Stimulated activated CD8-positive, alpha-beta memory T cell treated with anti-CD3 and anti-CD28 coated beads, Interleukin-7, amount 100 ng/mL, for 4 hours (primary cell): ENCODE measurements at regions not wholly inside any gene's neighbourhood (a gene's known extent, or its start where the extent isn't known, plus 50 kb on each side); places are given as distances from the start of the nearest gene placed in this dataset.
"Not testable (repeated sequence)": the region's sequence is repeated elsewhere in the genome, so short reads cannot be mapped to it uniquely, and the experiment has no call there.

Experiments
- DNase-seq, 2 donors: peaks; one replicate each; pipeline ENCODE4 v3.0.0-alpha.2; 2020; ENCODE audit warnings: low read depth in 2 of 2

DNA sequence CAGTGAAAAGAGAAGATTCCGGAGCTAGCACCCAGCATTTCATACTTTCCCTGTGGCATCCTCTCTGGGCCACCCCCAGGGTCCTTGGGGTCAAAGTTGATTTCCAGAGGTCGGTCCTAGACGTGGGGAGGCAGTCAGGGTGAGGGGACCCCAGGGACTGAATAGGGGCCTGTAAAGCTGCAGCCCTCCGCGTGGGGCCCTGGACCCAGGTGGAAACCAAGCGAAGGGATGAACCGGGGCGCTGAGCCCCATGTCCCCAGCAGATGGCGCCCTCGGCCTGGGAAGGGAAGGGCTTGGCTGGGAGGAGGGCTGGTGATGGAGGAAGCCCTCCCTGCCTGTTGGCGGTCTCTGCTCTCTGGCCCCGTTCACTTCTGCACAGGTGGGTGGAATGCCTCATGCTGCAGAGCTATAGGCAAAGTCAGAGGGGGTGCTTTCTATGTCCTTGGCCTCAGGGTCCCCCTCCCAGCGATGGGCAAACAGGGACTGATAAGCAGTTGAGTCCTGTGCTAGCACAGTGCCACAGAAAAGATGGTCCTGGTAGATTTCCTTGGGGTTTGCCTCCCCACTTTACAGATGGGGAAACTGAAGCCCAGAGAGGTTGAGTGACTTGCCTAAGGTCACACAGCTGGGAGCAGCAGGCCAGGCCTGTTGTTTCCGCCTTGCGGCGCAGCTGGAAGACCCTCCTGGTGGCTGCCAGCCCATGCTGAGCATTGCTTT is 163.4 kb upstream of the CIBAR2 start:
- DNase-seq, result peak; percentile 16 to 30

DNA sequence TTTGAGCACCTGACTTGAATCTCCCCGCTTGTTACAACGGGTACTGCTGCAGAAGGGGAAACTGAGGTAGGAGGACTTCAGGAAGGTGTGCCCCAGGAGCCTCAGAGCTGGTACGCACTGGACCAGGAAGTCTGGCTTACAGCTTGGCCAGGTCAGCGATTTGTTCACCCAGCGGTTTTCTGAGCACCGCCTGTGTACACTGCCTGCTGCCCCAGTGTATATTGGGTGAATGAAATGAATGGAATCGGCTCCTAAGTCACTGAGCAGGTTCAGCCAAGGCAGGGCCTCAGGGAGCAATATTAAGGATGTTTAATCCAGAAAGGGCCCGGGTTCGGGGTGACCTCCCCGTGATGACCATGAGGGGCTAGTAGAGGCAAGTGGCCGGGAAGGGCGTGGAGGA is 164.0 kb upstream of the CIBAR2 start:
- no peak for DNase-seq

DNA sequence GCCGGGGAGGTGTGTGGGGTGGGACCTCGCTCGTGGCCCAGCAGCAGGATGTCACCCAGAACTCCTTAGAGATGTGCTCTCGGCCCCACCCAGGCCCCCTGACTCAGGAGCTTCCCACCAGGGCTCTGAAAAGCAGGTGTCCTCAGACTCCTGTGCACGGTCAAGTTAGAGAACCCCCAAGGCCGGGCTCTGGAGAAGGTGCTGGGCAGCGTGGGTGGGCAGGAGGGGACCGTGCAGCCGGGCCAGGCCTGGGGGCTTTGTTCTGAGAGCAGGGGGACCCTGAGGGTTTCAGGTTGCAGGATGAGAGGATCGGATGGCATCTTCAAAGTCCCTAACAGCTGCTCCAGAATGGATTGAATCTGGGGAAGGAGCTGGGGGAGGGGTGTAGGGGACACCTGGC is 164.4 kb upstream of the CIBAR2 start:
- no peak for DNase-seq

DNA sequence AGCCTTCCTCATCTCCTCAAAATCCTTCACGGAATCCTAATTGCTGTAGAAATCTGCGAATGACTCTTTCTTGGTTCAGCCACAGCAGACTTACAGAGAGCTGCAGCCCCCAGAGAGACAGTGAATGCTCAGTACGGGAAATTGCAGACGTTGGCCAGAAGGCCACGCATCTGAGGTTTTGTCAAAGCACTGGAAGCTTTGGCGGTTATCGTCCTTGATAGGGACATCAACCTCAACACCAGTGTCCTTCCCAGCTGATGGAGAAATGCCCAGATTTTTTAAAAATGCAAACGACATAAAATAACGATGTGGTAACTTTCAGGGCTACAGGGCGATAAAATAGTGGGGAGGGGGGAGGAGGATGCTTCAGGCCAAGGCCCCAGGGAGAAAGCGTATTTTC is 166.6 kb upstream of the CIBAR2 start:
- no peak for DNase-seq

DNA sequence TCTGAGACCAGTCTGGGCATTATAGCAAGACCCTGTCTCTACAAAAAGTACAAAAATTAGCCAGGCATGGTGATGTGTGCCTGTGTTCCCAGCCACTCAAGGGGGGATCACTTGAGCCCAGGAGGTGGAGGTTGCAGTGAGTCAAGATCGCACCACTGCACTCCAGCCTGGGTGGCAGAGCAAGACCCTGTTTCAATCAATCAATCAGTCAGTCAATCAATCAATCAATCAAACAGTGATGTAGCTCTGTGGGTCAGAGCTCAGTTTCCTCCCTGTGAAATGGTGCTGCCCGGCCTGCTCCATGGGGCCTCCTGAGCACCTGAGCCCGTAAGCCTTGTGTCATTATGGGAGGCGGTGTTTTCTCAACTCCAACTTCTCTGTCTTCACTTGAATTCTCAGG is 167.1 kb upstream of the CIBAR2 start:
- DNase-seq, result no peak

DNA sequence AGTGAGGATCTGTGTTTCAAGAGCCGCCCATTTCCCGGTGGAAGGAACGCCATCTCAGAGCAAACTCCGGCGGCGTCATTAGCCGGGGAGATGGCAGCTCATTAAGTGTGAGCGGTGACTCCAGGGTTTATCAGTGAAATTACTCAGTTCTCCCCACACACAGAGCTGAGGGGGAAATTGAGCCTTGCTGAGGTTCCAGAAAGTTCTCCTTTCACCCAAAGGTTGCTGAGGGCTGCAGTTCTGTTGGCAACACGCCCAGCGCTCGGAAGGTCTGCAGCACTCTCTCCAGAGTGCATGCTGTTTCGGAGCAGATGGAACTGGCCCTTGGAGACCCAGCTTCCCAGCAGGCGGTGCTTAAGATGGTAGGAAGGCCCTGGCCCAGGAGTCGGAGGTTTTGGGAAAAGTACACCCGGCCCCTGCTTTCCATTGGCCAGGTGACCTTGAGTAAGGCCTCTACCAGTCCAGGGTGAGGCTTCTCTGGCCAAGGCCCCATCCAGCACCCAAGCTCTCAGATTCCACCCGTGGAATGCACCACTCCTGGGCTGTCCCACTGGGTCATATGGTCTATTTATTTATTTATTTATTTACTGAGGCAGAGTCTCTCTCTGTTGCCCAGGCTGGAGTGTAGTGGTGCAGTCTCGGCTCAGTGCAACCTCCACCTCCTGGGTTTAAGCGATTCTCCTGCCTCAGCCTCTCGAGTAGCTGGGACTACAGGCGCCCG is 167.7 kb upstream of the CIBAR2 start:
- DNase-seq, result no peak

DNA sequence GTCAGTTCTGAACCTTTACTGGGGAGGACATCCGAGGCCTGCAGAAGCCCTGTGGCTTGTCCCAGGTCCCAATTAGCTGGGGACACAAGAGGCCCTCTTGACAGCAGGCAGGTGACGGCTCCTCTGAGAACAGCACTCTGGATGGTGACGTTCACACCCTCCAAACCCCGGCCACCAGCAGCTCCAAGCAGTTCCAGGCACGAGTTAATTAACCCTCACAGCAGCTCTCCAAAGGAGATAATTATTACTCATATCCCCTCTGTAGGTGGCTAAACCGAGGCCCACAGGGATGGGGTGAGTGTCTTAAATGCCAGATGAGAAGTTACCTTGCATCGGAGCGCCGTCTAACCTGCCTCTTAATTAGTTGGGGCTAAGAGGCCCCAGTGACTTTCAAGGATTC is 168.9 kb upstream of the CIBAR2 start:
- DNase-seq, result no peak

DNA sequence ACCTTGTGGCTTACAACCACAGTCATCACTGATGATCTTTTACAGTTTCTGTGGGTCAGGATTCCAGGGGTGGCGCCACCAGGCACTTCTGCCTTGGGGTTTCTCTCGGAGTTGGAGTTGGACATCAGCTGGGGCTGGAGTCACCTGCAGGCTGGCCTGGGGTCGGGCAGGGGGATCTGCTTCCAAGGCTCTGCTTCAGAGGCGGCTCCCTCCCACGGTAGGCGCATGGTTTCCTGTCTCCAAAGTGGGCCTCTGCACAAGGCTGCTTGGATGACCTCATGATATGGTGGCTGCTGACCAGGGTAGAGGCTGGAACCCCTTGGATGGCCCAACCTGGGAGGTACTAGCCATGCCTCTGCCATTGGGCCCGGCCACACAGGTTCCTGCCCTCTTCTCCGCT is 170.6 kb upstream of the CIBAR2 start:
- DNase-seq, result no peak

DNA sequence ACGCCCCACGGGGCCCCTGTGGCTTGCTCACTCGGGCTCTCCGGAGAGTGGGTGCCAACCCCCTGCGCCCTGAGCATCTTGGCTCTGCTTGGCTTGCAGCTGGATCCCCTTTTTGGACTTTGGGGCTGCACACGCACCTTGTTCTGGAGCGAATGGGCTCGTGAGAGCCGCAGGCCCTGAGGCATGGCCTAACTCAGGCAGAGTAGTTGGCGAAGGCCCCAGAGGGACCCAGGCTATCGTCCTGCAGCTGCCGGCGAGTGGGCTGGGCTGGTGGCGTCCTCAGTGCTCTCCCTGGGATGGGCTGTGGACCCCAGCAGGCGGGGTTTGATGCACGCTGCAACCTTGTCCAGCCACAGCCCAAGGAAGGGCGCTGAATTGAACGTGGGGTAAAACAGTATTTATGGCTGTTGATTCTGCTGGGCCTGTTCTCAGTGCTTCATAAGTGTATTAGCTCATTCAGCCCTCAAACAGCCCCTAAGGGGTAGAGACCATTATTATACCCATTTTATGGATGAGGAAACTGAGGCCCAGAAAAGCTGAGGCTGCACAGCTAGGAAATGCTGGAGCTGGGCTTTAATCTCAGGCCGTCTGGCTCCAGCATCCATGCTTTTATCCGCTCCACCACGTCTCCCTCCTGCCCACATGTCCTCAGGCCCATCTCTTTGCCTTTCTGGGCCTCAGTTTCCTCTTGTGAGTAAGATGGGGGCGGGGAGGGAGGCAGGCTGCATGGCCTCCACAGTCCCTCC is 171.2 kb upstream of the CIBAR2 start:
- no peak for DNase-seq

DNA sequence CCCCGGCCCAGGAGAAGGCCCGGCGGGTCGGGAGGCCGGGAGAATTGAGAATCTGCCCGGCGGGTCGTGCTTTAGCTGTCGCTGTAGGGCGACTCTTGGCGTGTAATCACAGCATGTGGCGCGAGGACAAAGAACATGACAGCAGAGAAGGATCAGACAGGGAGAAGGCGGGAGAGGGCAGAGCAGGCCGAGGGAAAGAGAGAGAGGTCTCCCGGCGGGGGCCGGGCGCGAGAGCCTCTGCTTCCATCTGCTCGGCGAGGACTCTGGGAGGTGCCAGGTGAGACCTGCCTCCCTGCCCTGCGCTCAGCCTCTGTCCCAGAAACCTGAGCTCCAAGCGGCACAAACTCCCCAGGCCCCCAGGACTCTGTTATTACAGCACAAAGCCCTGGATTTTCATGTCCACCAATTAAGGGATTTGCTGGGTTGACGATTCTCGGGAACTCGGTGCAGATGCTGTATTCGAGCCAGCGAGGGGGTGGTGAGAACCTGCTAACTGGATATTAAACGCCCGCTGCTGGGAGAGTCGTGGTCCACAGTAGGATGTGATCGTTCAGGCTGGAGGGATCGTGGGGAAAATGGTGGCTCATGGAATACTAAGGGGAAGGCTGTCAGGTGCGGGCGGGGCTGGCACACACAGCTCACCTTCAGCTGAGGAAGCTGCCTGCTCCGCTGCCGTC is 172.0 kb upstream of the CIBAR2 start:
- DNase-seq, result no peak

DNA sequence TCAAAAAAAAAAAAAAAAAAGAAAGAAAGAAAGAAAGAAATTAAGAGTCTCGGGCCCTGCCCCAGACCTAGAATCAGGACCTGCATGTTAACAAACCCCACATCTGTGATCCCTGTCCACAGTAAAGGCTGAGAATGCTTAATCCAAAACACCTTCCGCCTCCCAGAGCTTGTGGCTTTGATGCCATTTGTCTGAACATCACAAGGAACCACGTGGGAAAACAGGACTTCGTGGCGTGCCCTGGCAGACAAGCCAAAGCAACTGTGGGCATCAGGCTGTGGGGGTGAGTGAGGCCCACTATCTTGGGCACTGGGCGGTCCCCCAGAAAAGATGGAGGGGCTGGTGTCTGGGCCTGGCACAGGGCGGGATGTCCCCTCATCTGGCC is 173.4 kb upstream of the CIBAR2 start:
- no peak for DNase-seq

DNA sequence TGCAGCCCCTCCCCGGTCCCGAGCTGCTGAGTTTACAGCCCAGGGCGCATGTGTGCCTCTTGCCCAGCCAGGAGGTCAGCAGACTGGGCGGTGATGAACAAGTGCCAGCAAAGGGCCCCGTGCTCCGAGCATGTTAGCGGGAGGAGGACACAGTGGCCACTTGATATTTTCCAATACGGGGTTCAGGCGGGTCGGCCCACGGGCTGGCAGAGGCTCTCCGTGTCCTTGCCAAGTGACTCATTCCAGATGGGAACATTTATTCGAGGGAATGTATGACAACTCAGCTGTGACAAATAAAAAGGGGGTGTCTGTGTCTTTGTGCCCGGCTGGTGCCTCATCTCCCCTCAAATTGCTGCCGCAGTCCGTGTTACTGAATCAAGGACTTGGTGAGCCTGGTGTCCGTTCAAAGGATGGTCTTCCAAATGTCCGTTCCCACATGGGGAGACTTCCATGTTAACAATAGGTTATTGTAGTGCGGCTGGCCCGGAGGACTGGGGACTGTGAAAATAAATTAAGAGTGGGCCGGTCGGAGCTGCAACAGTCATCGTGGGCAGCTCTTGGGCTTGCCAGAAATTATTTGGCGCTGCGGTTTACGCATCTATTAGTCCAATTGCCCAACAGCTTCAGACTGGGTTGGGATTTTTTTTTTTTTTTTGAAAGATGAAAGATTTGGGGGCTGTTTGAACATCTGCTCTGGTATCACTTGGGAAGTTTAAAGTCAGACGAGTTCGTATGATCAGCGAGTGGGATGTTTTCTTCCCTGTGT is 174.0 kb upstream of the CIBAR2 start:
- DNase-seq, result no peak

DNA sequence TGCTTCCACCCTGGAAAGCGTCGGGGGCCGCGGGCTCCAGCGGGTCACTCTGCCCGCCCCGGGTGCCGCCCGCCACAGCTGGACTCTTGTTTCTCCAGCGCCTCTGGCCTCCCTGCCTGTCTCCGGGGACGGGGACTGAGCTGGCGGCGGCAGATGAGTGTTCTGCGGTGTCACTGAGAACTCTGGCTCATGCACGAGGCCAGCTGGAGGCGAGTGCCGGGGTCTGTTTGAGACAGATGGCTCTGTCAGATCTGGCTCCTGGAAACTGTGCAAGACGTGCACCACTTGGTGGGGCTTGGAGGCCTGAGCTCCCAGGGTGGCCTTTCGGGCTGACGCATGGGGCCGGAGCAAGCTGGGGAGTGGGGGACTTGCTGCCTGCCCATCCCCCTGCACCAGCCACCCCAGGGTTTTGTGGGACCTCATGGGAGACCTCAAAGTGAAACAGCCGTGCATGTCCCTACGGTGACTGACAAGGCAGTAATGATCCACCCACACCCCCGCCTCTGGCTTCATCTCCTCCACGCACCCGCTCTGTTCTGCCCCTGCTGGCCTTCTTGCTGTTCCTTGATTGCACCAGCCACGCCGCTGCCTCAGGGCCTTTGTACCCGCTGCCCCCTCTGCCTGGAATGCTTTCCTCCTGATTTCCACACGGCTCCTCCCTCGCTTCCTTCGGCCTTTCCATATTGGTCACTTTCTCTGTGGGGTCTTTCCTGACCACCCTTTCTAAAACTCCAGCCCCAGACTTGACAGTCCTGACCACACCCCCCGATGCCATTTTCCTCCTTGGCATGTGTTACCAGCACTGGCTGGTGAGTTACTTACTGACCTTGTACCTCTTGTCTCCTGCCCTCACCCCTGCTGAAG is 174.9 kb upstream of the CIBAR2 start:
- DNase-seq, result no peak

DNA sequence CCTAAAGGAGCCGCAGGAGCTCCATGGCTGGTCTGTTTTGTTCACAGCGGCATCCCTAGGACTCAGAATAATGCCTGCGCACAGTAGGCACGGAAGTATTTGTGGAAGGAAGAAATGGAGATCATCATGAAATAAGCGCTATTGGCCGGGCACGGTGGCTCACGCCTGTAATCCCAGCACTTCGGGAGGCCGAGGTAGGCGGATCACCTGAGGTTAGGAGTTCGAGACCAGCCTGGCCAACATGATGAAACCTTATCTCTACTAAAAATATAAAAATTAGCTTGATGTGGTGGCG is 175.5 kb upstream of the CIBAR2 start:
- not testable (repeated sequence) for DNase-seq

DNA sequence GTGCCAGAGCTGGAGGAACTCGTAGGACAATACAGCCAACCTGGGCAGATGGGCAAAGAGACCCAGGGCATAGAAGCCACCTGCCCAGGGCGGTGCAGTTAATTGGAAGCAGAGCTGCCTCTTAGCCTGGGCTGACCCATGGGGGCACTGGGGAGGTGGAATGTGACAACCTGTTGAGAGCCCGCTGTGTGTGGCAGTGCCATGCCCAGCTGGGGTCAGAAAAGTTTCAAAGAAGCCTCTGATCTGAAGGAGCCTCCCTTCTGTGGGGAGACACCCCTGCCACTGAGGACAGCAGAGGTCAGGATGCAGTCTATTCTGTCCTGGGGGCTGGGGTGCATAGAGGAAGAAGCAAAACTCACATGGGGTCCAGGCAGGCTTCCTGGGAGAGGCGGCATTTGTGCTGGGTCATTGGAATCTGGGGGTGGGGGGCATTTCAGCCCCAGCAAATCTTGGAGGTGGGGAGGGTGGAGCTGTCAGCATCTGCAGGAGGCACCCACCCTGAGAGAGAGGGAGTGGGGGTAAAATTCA is 176.1 kb upstream of the CIBAR2 start:
- DNase-seq, result no peak

DNA sequence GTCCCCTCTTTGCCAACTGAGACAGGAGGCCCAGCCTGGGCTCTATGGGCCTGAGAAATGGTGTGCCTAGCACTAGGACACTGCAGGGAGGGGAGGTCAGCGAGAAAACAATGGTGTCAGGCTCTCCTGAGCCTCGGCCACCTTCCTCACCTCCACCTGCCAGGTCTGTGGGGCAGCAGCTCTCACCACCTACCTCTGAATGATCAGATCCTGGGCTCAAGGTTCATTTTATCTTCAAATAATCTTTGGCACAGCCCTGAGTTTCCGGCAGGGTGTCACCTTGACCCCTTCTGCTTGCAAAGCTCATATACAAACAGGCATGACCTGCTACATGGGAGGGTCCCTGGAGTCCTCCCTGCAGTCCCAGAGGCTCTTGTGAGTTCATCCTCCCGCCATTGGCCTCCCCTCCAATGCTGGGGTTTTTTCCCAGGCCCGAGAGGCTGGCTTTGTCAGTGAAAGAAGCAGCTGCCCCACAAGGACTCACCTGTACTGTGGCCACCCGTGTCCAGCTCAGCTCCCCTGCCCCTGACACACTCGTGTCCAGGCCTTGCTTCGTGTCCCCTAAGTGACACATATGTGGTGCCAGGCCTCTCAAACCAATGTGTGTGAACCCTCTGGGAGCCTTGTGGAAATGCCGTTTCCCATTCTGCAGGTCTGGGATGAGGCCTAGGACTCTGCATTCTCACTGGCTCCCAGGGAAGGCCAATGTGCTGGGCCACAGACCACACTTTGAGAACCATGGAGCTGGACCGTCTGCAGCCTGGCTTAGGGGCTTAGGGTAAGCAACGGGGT is 176.8 kb upstream of the CIBAR2 start:
- DNase-seq, result no peak

DNA sequence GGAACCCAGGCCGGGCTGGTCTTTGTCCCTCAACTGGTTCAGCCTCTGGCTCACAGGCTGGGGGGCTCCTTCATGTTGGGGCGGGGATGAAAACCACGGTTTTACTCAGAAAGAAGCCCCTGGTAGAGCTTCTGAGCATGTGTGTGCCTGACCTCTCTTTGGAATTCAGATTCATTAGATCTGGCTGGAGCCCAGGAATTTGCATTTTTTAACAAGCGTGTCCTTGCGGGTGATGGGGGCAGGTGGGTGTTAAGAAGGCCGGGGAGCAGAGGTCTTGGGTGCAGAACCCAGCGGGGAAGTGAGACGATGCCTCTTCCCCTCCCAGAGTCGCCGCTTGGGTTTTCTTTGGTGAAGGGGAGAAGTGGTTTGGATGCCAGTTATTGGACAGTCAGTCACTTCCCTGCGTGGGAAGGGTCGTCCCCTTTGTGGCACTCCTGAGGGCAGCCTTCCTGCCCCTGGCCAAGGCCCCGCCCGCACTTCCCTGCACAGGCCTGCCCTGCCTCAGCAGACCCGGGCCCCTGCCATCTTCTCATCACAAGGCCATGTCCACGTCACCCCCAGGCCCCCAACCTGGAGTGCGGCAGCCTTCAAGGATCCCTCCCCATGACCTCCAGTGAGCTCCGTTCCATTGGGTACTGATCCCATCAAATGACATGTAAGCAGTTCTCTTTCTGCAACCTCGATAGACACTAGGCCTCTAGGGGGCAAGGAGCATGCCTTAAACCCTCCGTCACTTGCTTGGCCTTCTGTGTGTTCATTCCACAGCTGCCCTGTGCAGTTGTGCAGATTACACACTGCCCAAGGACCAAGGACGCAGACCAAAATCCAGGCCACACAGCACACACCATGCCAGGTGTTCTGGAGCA is 177.7 kb upstream of the CIBAR2 start:
- no peak for DNase-seq

DNA sequence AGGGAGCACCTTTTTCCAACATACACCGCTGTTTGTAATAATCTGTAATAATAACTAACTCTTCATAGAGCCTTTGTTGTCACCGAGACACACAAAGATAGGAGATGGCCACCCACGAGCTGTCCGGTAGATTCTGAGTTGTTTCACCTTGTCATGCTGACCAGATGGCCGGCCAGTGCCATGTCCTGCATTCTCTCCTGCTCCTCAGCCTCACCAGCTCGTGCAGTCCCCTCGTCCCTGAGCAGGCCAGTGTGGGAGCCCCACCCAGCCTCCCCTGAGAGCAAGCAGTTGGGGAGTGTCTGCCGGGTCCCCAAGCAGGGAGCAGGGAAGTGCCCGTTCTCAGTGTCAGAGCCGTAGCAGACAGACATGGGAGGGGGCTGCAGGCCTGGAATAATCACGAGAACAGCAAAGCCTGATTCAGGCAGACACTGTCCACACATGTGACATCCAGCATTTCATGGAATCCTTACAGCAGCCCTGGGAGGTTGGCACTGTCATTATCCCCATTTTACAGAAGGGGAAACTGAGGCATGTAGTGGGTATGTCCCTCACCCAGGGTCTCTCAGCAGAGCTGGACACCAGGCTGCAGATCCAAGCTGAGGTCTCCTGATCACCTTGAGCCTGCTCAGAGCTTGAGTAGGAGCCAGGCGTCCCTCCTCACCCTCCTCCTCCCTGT is 178.5 kb upstream of the CIBAR2 start:
- no peak for DNase-seq
